GM12875 (cell line): ENCODE measurements at regions not wholly inside any gene's neighbourhood (a gene's known extent, or its start where the extent isn't known, plus 50 kb on each side); places are given as distances from the start of the nearest gene placed in this dataset.

Experiments used
- H3K4me3 ChIP-seq: one replicate; pipeline ENCODE4 v1.5.1; 2011; ENCODE audit warnings: low read depth, low read length, control low read depth
- CTCF ChIP-seq: IDR thresholded peaks from 2 replicates; pipeline ENCODE4 v1.5.1; 2011; ENCODE audit warnings: low read depth, mild to moderate bottlenecking, control low read depth, inconsistent platforms, low read length, moderate library complexity, borderline replicate concordance; ENCODE audit not compliant: insufficient read depth

- no peak overlapping the region for H3K4me3 ChIP-seq
- TF ChIP-seq CTCF, result no peak
Observed at GRCh38 chr9:118643118-118643517, 726.1 kb downstream of the BRINP1 start.

- TF ChIP-seq CTCF, result no peak
- H3K4me3 ChIP-seq, result no peak overlapping the region
Observed at GRCh38 chr9:118644066-118644465, 725.2 kb downstream of the BRINP1 start.

- no peak overlapping the region for H3K4me3 ChIP-seq
- TF ChIP-seq CTCF, result no peak
Observed at GRCh38 chr9:118647331-118647730, 721.9 kb downstream of the BRINP1 start.

GRCh38 chr9:118650417-118650816 lies 718.8 kb downstream of the BRINP1 start:
- no peak for TF ChIP-seq CTCF
- H3K4me3 ChIP-seq, result no peak overlapping the region

- no peak overlapping the region for H3K4me3 ChIP-seq
- TF ChIP-seq CTCF, result no peak
Observed at GRCh38 chr9:118651511-118651910, 717.7 kb downstream of the BRINP1 start.

GRCh38 chr9:118652258-118652657 lies 717.0 kb downstream of the BRINP1 start:
- H3K4me3 ChIP-seq, result no peak overlapping the region
- no peak for TF ChIP-seq CTCF

GRCh38 chr9:118652912-118653311 lies 716.3 kb downstream of the BRINP1 start:
- no peak overlapping the region for H3K4me3 ChIP-seq
- TF ChIP-seq CTCF, result no peak
